ENCODE measurements at regions not wholly inside any gene's neighbourhood (a gene's known extent, or its start where the extent isn't known, plus 50 kb on each side); places are given as distances from the start of the nearest gene placed in this dataset.

- TF ChIP-seq ZNF331 (CRISPR knock-in tag; IDR thresholded peaks at IDR 0.05; ENCODE audit: low read depth) (no peak), ETS1 (IDR thresholded peaks at IDR 0.05) (no peak), EZH2 (IDR thresholded peaks at IDR 0.05; ENCODE audit: low read depth, unreplicated experiment) (no peak), NANOG (IDR thresholded peaks at IDR 0.05; ENCODE audit: borderline replicate concordance) (no peak), EZH2phosphoT487 (IDR thresholded peaks at IDR 0.05; ENCODE audit: unreplicated experiment) (no peak), CTCF (conservative IDR thresholded peaks at IDR 0.05; ENCODE audit: low read depth in 2 of 2) (no peak), POLR2AphosphoS5 (IDR thresholded peaks at IDR 0.05; ENCODE audit: low read depth) (no peak), CREB1 (CRISPR knock-in tag; IDR thresholded peaks at IDR 0.05; ENCODE audit: low read depth) (no peak), REST (IDR thresholded peaks at IDR 0.05; ENCODE audit: unreplicated experiment) (no peak), ZNF114 (CRISPR knock-in tag; IDR thresholded peaks at IDR 0.05) (no peak)
Measured at GRCh38 chr6:156282087-156282486, 495.1 kb upstream of the ARID1B start (continued).

- no peak for DNase-seq (ENCODE audit: low spot score)
- no peak overlapping the region for H3K27ac Mint-ChIP-seq
- Histone ChIP-seq H3K9me2 (ENCODE audit: insufficient read depth) (peaks cover 4% of the 10 kb centered on the region; the same call in 1 of the 2 replicates), H3K36me3 (ENCODE audit: insufficient read depth) (0 out of 2 replicates have a peak, but pooled peaks cover 3% of the 10 kb centered on the region), H3K4me1 (ENCODE audit: insufficient read depth) (no peaks in the 10 kb centered on the region), H3K27ac (ENCODE audit: low read depth) (no peak overlapping the region), H3K4me2 (no peak overlapping the region), H3F3A (replicated peaks; ENCODE audit: low read depth) (no peaks in the 10 kb centered on the region), H3K4me3 (no peak overlapping the region), H2AFZ (no peak overlapping the region), H4K20me1 (replicated peaks; ENCODE audit: insufficient read depth) (no peaks in the 10 kb centered on the region), H3K79me2 (replicated peaks; ENCODE audit: insufficient read depth) (no peaks in the 10 kb centered on the region), H3K27me3 (ENCODE audit: insufficient read depth) (no peaks in the 10 kb centered on the region)
- peaks cover 10% of the 10 kb centered on the region for H3K9me3 Mint-ChIP-seq
- H3K4me1 Mint-ChIP-seq = no peaks in the 10 kb centered on the region
- H3K4me3 Mint-ChIP-seq = no peak overlapping the region
- H3K27me3 Mint-ChIP-seq (ENCODE audit: insufficient read depth, low read depth, poor library complexity) = no peaks in the 10 kb centered on the region
- H3K36me3 Mint-ChIP-seq (ENCODE audit: low read depth) = peaks cover 9% of the 10 kb centered on the region
- ATAC-seq = no peak
- no peak for TF ChIP-seq JUNB (IDR thresholded peaks at IDR 0.05; ENCODE audit: unreplicated experiment)
- TF ChIP-seq ZNF462 (CRISPR knock-in tag; IDR thresholded peaks at IDR 0.05) = no peak
- no peak for TF ChIP-seq ZNF114 (CRISPR knock-in tag; IDR thresholded peaks at IDR 0.05)
- no peak for TF ChIP-seq POLR2AphosphoS5 (IDR thresholded peaks at IDR 0.05; ENCODE audit: low read depth)
- no peak for TF ChIP-seq EZH2 (IDR thresholded peaks at IDR 0.05; ENCODE audit: low read depth, unreplicated experiment)
- no peak for TF ChIP-seq STAT1 (IDR thresholded peaks at IDR 0.05; ENCODE audit: unreplicated experiment)
- no peak for TF ChIP-seq ZNF331 (CRISPR knock-in tag; IDR thresholded peaks at IDR 0.05; ENCODE audit: low read depth)
- no peak for TF ChIP-seq NANOG (IDR thresholded peaks at IDR 0.05; ENCODE audit: borderline replicate concordance)
Measured at GRCh38 chr6:156281266-156281665, 495.9 kb upstream of the ARID1B start.

Data from GM23338 (cell line).